DMS53 treated with DMSO at 0.1 percent for 48 hours (cell line): ENCODE measurements at regions not wholly inside any gene's neighbourhood (a gene's known extent, or its start where the extent isn't known, plus 50 kb on each side); places are given as distances from the start of the nearest gene placed in this dataset.

Experiments
- DNase-seq: peaks from one replicate; lab custom pipeline; 2025; ENCODE audit not compliant: unreplicated experiment; lab: John Stamatoyannopoulos, UW

DNA sequence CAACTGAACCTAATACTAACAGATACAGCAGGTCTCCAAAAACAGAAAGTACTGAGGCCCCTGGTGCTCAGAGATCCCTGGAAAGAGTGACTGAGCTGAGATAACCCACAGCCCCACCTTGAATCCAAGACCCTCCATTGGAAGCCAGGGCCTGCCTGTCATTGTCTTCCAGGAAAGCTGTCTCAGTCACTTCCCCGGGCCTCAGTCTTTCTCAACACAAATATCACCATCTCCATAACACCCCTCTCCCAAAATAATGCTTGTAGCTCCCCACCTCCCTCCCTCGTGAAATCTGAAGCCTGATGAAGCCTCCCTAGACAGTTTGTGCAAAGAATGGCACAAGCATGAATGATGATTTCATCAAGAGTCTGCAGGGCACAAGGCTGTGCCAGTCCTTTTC is 138.2 kb upstream of the LRFN2 start:
- no peak for DNase-seq

DNA sequence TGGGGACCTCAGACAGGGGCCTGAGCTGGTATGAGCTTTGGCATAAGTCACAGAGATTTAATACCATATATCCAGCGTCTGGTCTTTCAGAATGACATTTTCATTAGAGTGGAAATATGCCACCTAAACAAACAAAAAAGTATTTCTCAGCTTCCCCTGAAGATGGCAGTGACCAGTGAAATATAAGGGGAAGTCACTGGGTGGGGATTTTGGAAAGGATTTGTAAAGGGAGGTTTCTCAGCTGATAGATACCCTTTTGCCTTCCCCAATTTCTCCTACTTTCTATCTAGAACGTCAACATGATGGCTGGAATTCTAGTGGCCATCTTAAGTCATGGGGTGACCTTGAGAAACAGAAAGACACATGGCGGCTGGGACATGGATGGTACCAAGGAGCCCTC is 137.7 kb upstream of the LRFN2 start:
- DNase-seq, result no peak

DNA sequence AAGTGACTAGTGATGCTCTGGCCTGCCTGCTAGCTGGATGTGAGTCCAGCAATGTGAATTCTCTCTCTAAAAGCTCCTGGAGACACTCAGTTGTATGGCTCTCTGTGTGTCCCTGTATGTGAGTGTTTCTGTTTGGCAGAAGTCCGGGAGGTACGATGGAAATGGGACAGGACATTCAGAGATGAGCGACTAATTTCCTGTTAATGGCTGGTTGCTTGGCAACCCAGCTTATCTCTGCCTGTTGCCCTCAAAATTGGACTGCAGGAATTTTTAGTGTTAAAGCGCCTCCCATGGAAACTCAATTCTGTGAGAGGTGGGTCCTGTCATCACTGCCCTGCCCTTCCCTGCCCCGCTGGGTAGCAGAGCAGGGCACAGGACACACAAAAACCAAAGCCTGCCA is 136.8 kb upstream of the LRFN2 start:
- no peak for DNase-seq

GRCh38 chr6:40722553-40723258 is 135.5 kb upstream of the LRFN2 start:
- no peak for DNase-seq

GRCh38 chr6:40722091-40722490 is 134.9 kb upstream of the LRFN2 start:
- DNase-seq, result no peak

DNA sequence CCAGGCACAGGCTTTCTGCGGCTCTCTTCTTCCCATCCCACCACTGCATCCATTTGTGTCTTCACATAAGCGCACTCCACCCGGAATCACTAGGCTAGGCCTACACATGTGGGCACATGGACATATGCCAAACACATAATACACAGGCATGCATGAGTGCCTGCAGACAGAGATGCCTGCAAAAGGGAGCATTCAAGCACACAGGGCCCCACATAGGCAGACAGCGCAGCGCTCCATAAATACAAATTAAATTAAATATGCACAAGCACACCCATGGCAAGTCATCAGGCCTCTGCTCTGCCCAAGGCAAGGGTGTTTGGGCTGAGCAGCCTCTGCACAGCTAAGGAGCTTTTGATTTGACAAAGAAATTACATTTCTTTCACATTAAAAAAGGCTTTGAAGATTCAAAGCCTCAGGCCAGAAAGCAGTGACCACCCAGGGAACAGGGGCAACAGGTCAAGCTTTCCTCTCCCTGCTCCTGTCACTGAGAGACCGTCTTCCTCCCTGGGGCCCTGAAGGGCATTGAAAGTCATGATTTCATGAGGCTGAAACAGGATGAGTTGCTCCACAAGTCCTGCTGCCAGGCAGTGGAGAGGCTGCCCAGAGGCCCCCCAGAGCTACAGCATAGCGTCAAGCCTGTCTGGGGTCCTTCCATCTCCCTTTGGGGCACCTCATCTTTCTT is 134.2 kb upstream of the LRFN2 start:
- no peak for DNase-seq

DNA sequence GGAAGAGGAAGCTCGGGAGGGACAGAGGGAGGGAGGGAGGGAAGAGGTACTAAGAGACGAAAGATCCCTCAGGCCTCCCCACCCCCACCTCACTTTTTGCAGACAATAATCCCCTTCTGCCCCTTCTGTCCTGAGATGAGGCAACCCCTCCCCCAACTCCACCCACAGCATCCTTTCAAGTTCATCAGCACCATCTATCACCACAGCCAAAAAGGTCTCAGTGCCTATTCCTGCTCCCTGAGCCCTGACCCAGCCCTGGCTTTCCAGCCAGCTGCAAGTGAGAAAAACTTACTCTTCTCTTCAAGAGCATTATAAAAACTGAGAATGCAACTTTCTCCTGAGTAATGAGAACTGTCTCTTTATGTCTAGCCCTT is 133.2 kb upstream of the LRFN2 start:
- no peak for DNase-seq

DNA sequence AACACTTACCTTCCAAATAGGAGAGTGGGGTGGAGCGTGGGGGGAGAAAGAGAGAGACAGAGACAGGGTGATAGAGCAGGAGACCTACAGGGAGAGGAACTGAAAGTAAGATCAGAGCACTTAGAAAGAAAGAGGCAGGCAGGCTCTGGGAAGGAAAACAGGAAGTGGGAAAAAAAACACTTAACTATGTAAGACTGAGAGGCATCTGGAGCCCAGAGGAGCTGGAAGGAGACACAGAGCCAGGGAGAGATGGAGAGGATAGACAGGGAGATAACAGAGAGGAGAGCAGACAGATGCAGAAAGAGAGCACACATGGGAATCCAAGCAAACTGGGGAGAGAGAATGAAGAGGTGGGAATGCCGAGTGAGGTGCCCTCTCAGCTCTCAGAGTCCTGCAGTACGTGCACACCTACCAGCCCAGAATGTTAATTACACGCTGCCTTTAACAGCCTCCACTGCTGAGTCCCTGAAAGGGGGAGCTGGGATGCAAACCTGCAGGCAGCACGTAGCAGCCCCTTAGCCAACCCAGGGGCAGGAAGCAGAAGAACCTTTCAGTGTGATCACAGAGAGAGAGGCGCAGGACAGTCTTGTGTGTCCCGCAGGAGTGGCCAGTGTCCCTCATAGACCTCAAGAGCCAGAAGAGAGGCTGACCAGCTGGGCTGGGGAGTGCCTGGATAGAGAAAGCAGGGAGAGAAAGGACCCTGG is 132.7 kb upstream of the LRFN2 start:
- DNase-seq, result peak; percentile 69

DNA sequence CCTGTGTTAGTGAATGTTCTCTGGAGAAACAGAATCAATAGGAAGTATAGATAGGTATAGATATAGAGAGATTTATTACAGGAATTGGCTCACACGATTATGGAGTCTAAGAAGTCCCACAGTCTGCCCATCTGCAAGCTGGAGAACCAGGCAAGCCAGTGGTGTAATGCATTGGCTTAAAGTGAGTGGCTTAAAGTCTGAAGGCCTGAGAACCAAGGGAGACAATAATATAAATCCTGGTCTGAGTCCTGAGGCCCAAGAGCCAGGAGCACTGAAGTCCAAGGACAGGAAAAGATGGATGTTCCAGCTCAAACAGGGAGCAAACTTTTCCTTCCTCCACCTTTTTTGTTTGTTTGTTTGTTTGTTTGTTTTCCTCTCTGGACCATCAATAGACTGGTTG is 131.2 kb upstream of the LRFN2 start:
- DNase-seq, result no peak

DNA sequence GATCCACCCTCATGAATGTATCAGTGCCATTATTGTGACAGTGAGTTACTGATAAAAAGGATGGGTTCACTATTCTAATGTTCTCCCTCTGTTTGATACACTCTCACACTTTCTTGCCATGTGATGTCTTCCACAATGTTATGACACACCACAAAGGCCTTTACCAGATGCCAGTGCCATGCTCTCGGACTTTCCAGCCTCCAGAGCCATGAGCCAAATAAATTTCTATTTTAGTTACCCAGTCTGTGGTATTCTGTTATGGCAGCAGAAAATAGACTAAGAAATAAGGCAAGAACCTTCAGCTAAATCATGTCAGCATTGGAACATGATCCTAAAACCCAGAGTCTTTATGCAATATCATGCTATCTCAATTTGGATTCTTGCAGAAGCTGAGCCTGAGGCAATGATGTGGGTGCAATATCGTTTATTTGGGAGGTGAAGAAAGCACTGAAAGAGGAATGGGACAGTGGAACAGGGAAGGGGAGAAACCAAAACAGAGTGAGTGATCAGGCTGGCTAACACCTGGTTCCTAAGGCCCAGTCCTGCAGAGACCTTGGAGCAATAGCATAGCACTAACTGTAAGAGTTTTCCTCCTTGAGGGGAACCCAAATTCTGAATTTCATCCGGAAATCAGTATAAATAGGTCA is 130.4 kb upstream of the LRFN2 start:
- DNase-seq, result no peak

- peak; percentile 33 for DNase-seq
Measured at GRCh38 chr6:40715570-40716403, 128.6 kb upstream of the LRFN2 start.

GRCh38 chr6:40714576-40715564 is 127.7 kb upstream of the LRFN2 start:
- DNase-seq, result peak; percentile 97

- DNase-seq, result peak; percentile 15
Measured at GRCh38 chr6:40714143-40714542, 127.0 kb upstream of the LRFN2 start.

DNA sequence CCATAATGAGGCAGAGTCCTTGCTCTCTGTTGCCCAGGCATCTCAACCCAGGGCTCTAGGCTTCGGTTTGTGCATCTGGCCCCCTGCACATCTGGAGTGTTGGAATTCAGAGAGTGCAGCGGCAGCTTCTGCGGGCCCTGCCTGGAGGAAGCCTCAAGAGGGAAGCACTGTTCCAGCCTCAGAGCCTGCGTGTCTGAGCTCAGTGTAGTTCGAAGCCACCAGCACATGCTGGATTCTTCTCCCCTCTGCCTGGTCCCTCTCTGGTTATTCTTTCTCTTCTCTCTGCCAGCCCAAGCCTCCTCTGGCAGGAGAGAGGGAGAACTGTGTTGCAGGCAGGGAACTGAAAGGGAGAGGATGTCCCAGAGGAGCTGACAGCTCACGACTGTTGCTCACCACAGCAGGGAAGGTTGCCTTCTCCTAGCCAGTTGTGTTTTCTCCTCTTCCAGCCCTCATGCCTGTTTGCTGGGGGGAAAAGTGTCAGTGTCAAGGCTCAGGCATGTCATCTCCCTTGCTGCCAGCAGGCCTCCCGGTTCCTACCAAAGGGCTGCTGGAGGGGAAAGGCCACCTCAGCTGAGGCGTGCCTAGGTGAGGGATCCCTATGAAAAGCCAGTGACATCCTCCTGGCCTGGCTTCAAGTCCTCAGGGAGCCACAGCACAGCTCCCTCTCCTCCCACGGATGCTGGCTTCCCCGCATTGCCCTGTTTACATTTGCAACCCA is 126.0 kb upstream of the LRFN2 start:
- DNase-seq, result no peak

GRCh38 chr6:40710626-40711330 is 123.6 kb upstream of the LRFN2 start:
- no peak for DNase-seq

DNA sequence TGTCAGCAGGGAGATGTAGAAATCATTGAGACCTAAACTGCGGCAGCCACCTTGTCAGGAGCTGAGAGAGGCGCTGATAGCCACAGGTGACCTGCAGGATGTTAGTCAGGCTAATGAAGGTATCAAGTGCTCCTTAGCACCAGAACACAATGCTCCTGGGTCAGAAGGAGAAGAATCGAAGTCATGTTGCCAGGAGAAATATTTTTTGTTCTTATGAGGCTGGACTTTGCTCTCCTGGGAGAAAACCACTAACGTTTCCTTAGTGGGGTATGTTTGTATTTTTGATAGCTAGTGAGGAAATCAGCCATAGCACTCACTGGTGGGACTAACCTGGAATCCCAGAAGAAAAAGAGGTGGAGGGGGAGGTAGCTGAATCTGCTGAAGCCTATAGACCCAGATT is 120.9 kb upstream of the LRFN2 start:
- no peak for DNase-seq

- no peak for DNase-seq
Measured at GRCh38 chr6:40706178-40706577, 119.0 kb upstream of the LRFN2 start.

DNA sequence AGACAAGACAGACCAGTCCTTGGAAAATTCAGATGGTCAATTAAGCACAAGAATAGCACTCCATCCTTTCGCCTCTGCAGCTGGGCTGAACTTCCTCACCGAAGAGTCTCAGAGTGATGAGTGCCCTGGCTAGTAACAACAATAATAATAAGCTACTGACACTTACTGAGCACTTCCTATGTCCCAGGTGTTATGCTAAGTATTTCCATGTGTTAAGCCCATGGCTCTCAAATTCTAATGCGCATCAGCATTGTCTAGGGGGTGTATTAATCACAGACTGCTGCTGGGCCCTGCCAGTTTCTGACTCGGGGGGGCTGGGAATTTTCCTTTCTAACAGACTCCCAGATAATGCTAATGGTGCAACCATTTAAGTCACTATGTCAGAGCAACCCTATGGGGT is 118.2 kb upstream of the LRFN2 start:
- DNase-seq, result no peak
